H1 (cell line): ENCODE measurements at regions not wholly inside any gene's neighbourhood (a gene's known extent, or its start where the extent isn't known, plus 50 kb on each side); places are given as distances from the start of the nearest gene placed in this dataset.

Source experiments
- CTCF ChIA-PET: fragments of 300-600 bp; sonication (Branson Sonifier 250); formaldehyde crosslinking; loops from one replicate; lab custom pipeline; 2021; ENCODE audit not compliant: partially characterized antibody; lab: Charles Lee
- POLR2A ChIA-PET: fragments of 300-600 bp; sonication (Branson Sonifier 250); formaldehyde crosslinking; loops from one replicate; lab custom pipeline; 2021; ENCODE audit warnings: inconsistent platforms; ENCODE audit not compliant: partially characterized antibody; lab: Charles Lee
- DNase-seq, 2 experiments: peaks; one replicate each; pipeline versions ENCODE4 v3.0.0 to v3.0.0-alpha.2; 2010 to 2022; ENCODE audit warnings: low spot score in 2 of 2, low read depth in 1 of 2, mixed read lengths in 1 of 2
- FAIRE-seq: peaks from 2 replicates; lab custom pipeline; 2011; peaks lifted over from hg19 to GRCh38; lab: Jason Lieb, UNC
- H2AFZ ChIP-seq: 2 replicates; pipeline ENCODE4 v1.8.1; 2012; ENCODE audit warnings: low read length, inconsistent platforms
- H2AK5ac ChIP-seq: 2 replicates; pipeline ENCODE4 v1.6.1; 2013; ENCODE audit warnings: low read depth, low read length
- H2BK120ac ChIP-seq: replicated peaks from 2 replicates; pipeline ENCODE3; 2013; ENCODE audit warnings: low read depth, low read length, inconsistent platforms
- H2BK12ac ChIP-seq: 2 replicates; pipeline ENCODE4 v1.6.1; 2013; ENCODE audit warnings: low read depth, low read length
- H2BK15ac ChIP-seq: 2 replicates; pipeline ENCODE4 v1.6.1; 2013; ENCODE audit warnings: low read length
- H2BK20ac ChIP-seq: 2 replicates; pipeline ENCODE4 v1.6.1; 2013; ENCODE audit warnings: low read length
- H2BK5ac ChIP-seq: 2 replicates; pipeline ENCODE4 v1.6.1; 2013; ENCODE audit warnings: low read depth, low read length
- H3K14ac ChIP-seq: 2 replicates; pipeline ENCODE4 v1.6.1; 2013; ENCODE audit warnings: inconsistent platforms; ENCODE audit not compliant: insufficient read length
- H3K18ac ChIP-seq: 2 replicates; pipeline ENCODE4 v1.6.1; 2013; ENCODE audit warnings: low read length; ENCODE audit errors: extremely low read depth
- H3K23ac ChIP-seq: 2 replicates; pipeline ENCODE4 v1.6.1; 2013; ENCODE audit warnings: inconsistent platforms; ENCODE audit not compliant: insufficient read length
- H3K23me2 ChIP-seq: 2 replicates; pipeline ENCODE4 v1.6.1; 2013; ENCODE audit warnings: low read depth, low read length
- H3K27ac ChIP-seq: 2 replicates; pipeline ENCODE4 v1.6.1; 2011; ENCODE audit warnings: low read depth, low read length, inconsistent platforms
- H3K27me3 ChIP-seq, 4 experiments: replicated peaks in 1 of 4; 1 replicate in 1 of 4; 2 replicates in 3 of 4; pipeline versions ENCODE4 v1.6.1 to v1.8.1; 2011 to 2013; ENCODE audit warnings: low read length in 3 of 4, mild to moderate bottlenecking in 3 of 4, inconsistent platforms in 2 of 4, mixed read lengths in 2 of 4, moderate library complexity in 1 of 4; ENCODE audit not compliant: control insufficient read depth in 3 of 4, insufficient read depth in 3 of 4; ENCODE audit errors: extremely low read depth in 1 of 4
- H3K36me3 ChIP-seq, 4 experiments: 2 replicates each; pipeline versions ENCODE4 v1.6.1 to v1.8.1; 2011 to 2013; ENCODE audit warnings: mild to moderate bottlenecking in 4 of 4, low read length in 3 of 4, moderate library complexity in 2 of 4, control low read depth in 1 of 4, inconsistent platforms in 1 of 4; ENCODE audit not compliant: insufficient read depth in 4 of 4, control insufficient read depth in 2 of 4
- H3K4ac ChIP-seq: replicated peaks from 2 replicates; pipeline ENCODE3; 2013; ENCODE audit warnings: low read length, low read depth, mixed read lengths, inconsistent platforms; ENCODE audit not compliant: insufficient read length
- H3K4me1 ChIP-seq, 4 experiments: replicated peaks in 1 of 4; 1 replicate in 1 of 4; 2 replicates in 3 of 4; pipeline versions ENCODE4 v1.6.1 to v1.8.1; 2011 to 2013; ENCODE audit warnings: low read length in 3 of 4, inconsistent platforms in 2 of 4, mixed read lengths in 1 of 4; ENCODE audit not compliant: insufficient read depth in 4 of 4, control insufficient read depth in 3 of 4
- H3K4me2 ChIP-seq, 2 experiments: 2 replicates each; pipeline versions ENCODE4 v1.6.1 to v1.8.1; 2011 to 2013; ENCODE audit warnings: low read depth in 2 of 2, low read length in 2 of 2, control low read depth in 1 of 2, inconsistent platforms in 1 of 2, mild to moderate bottlenecking in 1 of 2; ENCODE audit not compliant: insufficient read depth in 1 of 2
- H3K4me3 ChIP-seq, 4 experiments: fragments of 200-600, 300-600 bp in 1 of 4; sonication (generic), shearing (Covaris generic), sonication (Bioruptor Twin) in 1 of 4; 2 replicates each; pipeline versions ENCODE4 v1.5.1 to v1.8.1; 2011 to 2016; ENCODE audit warnings: low read length in 4 of 4, low read depth in 3 of 4, control low read depth in 2 of 4, inconsistent platforms in 2 of 4, mild to moderate bottlenecking in 2 of 4, mixed read lengths in 1 of 4, moderate library complexity in 1 of 4; ENCODE audit not compliant: insufficient read depth in 2 of 4; ENCODE audit errors: extremely low read depth in 1 of 4
- H3K56ac ChIP-seq: replicated peaks from 2 replicates; pipeline ENCODE3; 2013; ENCODE audit warnings: low read depth, mild to moderate bottlenecking, mixed read lengths, low read length, inconsistent platforms; ENCODE audit not compliant: insufficient read length
- H3K79me1 ChIP-seq: 2 replicates; pipeline ENCODE4 v1.6.1; 2013; ENCODE audit warnings: low read depth, low read length, control low read depth
- H3K79me2 ChIP-seq, 2 experiments: 2 replicates each; pipeline versions ENCODE4 v1.6.1 to v1.8.1; 2012 to 2013; ENCODE audit warnings: low read length in 2 of 2, mild to moderate bottlenecking in 2 of 2, inconsistent platforms in 1 of 2; ENCODE audit not compliant: insufficient read depth in 2 of 2, control insufficient read depth in 1 of 2
- H3K9ac ChIP-seq, 4 experiments: replicated peaks in 1 of 4; 1 replicate in 1 of 4; 2 replicates in 3 of 4; pipeline versions ENCODE4 v1.6.1 to v1.8.1; 2011 to 2013; ENCODE audit warnings: low read depth in 3 of 4, low read length in 3 of 4, control low read depth in 2 of 4, mild to moderate bottlenecking in 2 of 4, moderate library complexity in 2 of 4, inconsistent platforms in 1 of 4; ENCODE audit errors: extremely low read depth in 1 of 4
- H3K9me3 ChIP-seq, 2 experiments: 2 replicates each; pipeline versions ENCODE4 v1.6.1 to v1.8.1; 2012 to 2013; ENCODE audit warnings: mild to moderate bottlenecking in 2 of 2, moderate library complexity in 2 of 2, control low read depth in 1 of 2, inconsistent platforms in 1 of 2, low read depth in 1 of 2, low read length in 1 of 2, mixed read lengths in 1 of 2; ENCODE audit not compliant: insufficient read depth in 2 of 2
- H4K20me1 ChIP-seq, 2 experiments: replicated peaks in 1 of 2; 2 replicates each; pipeline versions ENCODE3 to v1.8.1; 2011 to 2013; ENCODE audit warnings: inconsistent platforms in 2 of 2, low read length in 2 of 2, mild to moderate bottlenecking in 1 of 2; ENCODE audit not compliant: insufficient read depth in 2 of 2, control insufficient read depth in 1 of 2
- H4K5ac ChIP-seq: 2 replicates; pipeline ENCODE4 v1.6.1; 2013; ENCODE audit warnings: low read length, low read depth, mixed read lengths, inconsistent platforms; ENCODE audit not compliant: insufficient read length
- H4K8ac ChIP-seq: 2 replicates; pipeline ENCODE4 v1.8.0; 2013; ENCODE audit warnings: mild to moderate bottlenecking, moderate library complexity, low read length, inconsistent platforms; ENCODE audit not compliant: insufficient read depth; ENCODE audit errors: extremely low read depth
- H4K91ac ChIP-seq: replicated peaks from 2 replicates; pipeline ENCODE3; 2013; ENCODE audit warnings: low read length, mixed read lengths, inconsistent platforms; ENCODE audit not compliant: insufficient read length
- FOSL1 ChIP-seq: IDR thresholded peaks from 2 replicates; pipeline ENCODE4 v1.6.1; 2011; ENCODE audit warnings: mild to moderate bottlenecking, low read depth, low read length, moderate library complexity; ENCODE audit not compliant: insufficient read depth
- RFX5 ChIP-seq: IDR thresholded peaks from 2 replicates; pipeline ENCODE4 v1.6.1; 2011; ENCODE audit warnings: low read depth, low read length, improper control_type of control experiment, borderline replicate concordance
- WGBS, 2 experiments: shearing (Covaris generic) in 1 of 2; methylation state at CpG; one replicate each; pipeline versions ENCODE4 v1.1.6 to v1.1.7; 2013 to 2015; ENCODE audit warnings: low lambda C conversion rate in 2 of 2, mixed read lengths in 2 of 2, inconsistent platforms in 1 of 2, low coverage in 1 of 2, missing lambda C conversion rate in 1 of 2; ENCODE audit not compliant: insufficient replicate concordance in 2 of 2, insufficient coverage in 1 of 2, insufficient read length in 1 of 2; ENCODE audit errors: extremely low coverage in 1 of 2, missing lambda C conversion rate in 1 of 2; 5-methylcytosine and 5-hydroxymethylcytosine counted together

DNA sequence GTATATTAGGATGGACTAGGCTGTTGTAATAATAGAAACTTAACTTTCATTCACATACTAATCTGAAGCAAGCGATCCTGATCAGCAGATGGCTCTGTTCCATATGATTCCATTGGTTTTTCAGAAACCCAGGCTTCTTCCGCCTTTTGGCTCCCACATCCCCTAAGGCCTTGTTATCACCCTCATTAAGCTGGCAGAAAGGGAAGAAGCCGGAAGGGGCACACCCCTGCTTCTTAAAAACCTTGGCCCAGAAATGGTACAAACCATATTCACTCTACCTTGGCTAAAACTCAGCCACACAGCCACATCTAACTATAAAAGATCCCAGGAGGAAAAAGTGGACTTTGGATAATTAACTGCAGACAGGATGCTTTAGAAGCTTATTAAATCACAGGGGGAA, 329.2 kb downstream of the PCNX1 start:
- no peak overlapping the region for H2BK12ac ChIP-seq
- H3K56ac ChIP-seq, result no peak overlapping the region
- no peak for TF ChIP-seq RFX5
- no peak for TF ChIP-seq FOSL1
- no peak for FAIRE-seq
- H3K14ac ChIP-seq, result no peak overlapping the region
- H2BK15ac ChIP-seq, result no peak overlapping the region
- H3K4me2 ChIP-seq, result no peak overlapping the region
- no peak for DNase-seq
- H4K20me1 ChIP-seq, result no peaks in the 10 kb centered on the region
- H3K9ac ChIP-seq, result no peak overlapping the region
- no peak overlapping the region for H3K18ac ChIP-seq
- no peaks in the 10 kb centered on the region for H3K79me1 ChIP-seq
- H4K8ac ChIP-seq, result no peak overlapping the region
- H3K23me2 ChIP-seq, result no peaks in the 10 kb centered on the region
- H3K9me3 ChIP-seq, result no peaks in the 10 kb centered on the region
- POLR2A ChIA-PET, result no interaction called here
- H2BK120ac ChIP-seq, result no peak overlapping the region
- H2AFZ ChIP-seq, result 0 out of 2 replicates have a peak overlapping the region, but pooled peaks have one; percentile 14
- no peak overlapping the region for H3K23ac ChIP-seq
- no peak overlapping the region for H4K91ac ChIP-seq
- no peak overlapping the region for H3K27ac ChIP-seq
- no peak overlapping the region for H3K4ac ChIP-seq
- no peak overlapping the region for H4K5ac ChIP-seq
- H2AK5ac ChIP-seq, result no peak overlapping the region
- whole genome bisulfite sequencing, 2 experiments, result 74% methylated on average over 3 of the region's 3 CpGs; no CpG with 5 or more reads in 1 of the 2 experiments
- no peak overlapping the region for H2BK5ac ChIP-seq
- no peaks in the 10 kb centered on the region for H3K79me2 ChIP-seq
- H3K4me1 ChIP-seq, result no peaks in the 10 kb centered on the region; a peak in 1 of 7 replicates
- H3K27me3 ChIP-seq, result no peaks in the 10 kb centered on the region
- CTCF ChIA-PET, result interaction anchor here (0.7 to 1.6 kb wide), 5 partner anchors 20 to 516 kb away, joined by 3 to 6 read pairs (median 4); no protein-coding TSS in a partner anchor
- no peak overlapping the region for H2BK20ac ChIP-seq
- H3K4me3 ChIP-seq, result no peak overlapping the region
- H3K36me3 ChIP-seq, result no peaks in the 10 kb centered on the region
